Spleen (tissue), 11 donors: ENCODE measurements at regions not wholly inside any gene's neighbourhood (a gene's known extent, or its start where the extent isn't known, plus 50 kb on each side); places are given as distances from the start of the nearest gene placed in this dataset.

Experiments
- DNase-seq: peaks from one replicate; pipeline ENCODE4 v3.0.0-alpha.2; 2020
- H3K27ac ChIP-seq, 8 donors: fragments of 200-600 bp; sonication (generic) in 7 of 8; 1 replicate in 4 of 8; 2 replicates in 4 of 8; pipeline versions ENCODE4 v1.5.0 to v1.8.0; 2016 to 2021; ENCODE audit warnings: inconsistent platforms in 4 of 8, mild to moderate bottlenecking in 4 of 8, moderate library complexity in 1 of 8
- H3K27me3 ChIP-seq, 7 donors: fragments of 200-600 bp; sonication (generic) in 6 of 7; replicated peaks in 1 of 7; 1 replicate in 4 of 7; 2 replicates in 3 of 7; pipeline versions ENCODE4 v1.5.0 to v1.8.0; 2016 to 2021; ENCODE audit warnings: inconsistent platforms in 3 of 7, mild to moderate bottlenecking in 1 of 7
- H3K36me3 ChIP-seq, 6 donors: fragments of 200-600 bp; sonication (generic) in 5 of 6; 1 replicate in 4 of 6; 2 replicates in 2 of 6; pipeline versions ENCODE4 v1.5.0 to v1.8.0; 2016 to 2021; ENCODE audit warnings: inconsistent platforms in 2 of 6
- H3K4me1 ChIP-seq, 6 donors: fragments of 200-600 bp; sonication (generic) in 5 of 6; 1 replicate in 3 of 6; 2 replicates in 3 of 6; pipeline versions ENCODE4 v1.5.0 to v1.8.0; 2016 to 2021; ENCODE audit warnings: inconsistent platforms in 3 of 6
- H3K4me3 ChIP-seq, 8 donors: fragments of 200-600 bp; sonication (generic) in 7 of 8; 1 replicate in 4 of 8; 2 replicates in 4 of 8; pipeline versions ENCODE4 v1.5.0 to v1.8.0; 2016 to 2021; ENCODE audit warnings: inconsistent platforms in 4 of 8, mild to moderate bottlenecking in 4 of 8, moderate library complexity in 2 of 8
- H3K9me3 ChIP-seq, 8 donors: fragments of 200-600 bp; sonication (generic) in 7 of 8; 1 replicate in 4 of 8; 2 replicates in 4 of 8; pipeline versions ENCODE4 v1.5.0 to v1.8.0; 2016 to 2021; ENCODE audit warnings: inconsistent platforms in 4 of 8
- CTCF ChIP-seq, 11 experiments: fragments of 200-600 bp in 7 of 11; fragments of 450-650 bp in 4 of 11; sonication (generic) in 4 of 11; IDR thresholded peaks in 8 of 11; conservative IDR thresholded peaks in 3 of 11; 1 replicate in 7 of 11; 2 replicates in 4 of 11; pipeline versions ENCODE4 v1.4.0 to v1.8.0; 2016 to 2021; ENCODE audit warnings: antibody characterized with exemption in 11 of 11, inconsistent platforms in 4 of 11, mild to moderate bottlenecking in 1 of 11
- POLR2A ChIP-seq, 3 donors: fragments of 450-650 bp; IDR thresholded peaks; one replicate each; pipeline ENCODE4 v1.5.1; 2017; ENCODE audit warnings: antibody characterized with exemption in 3 of 3, mild to moderate bottlenecking in 1 of 3
- POLR2AphosphoS5 ChIP-seq, 3 donors: sonication (generic); formaldehyde crosslinking; IDR thresholded peaks; one replicate each; pipeline ENCODE4 v1.5.1; 2017; ENCODE audit warnings: antibody characterized with exemption in 3 of 3
- WGBS, 5 donors: extraction: QIAGEN DNeasy Blood & Tissue Kit in 3 of 5; methylation state at CpG; one replicate each; pipeline versions ENCODE4 v1.1.5 to v1.1.7; 2013 to 2018; 5-methylcytosine and 5-hydroxymethylcytosine counted together
- intact Hi-C: fragments of 100-400 bp; cut with DNase I; formaldehyde crosslinking; loops from one replicate; pipeline ENCODE4 v1.15.0; 2023; ENCODE audit warnings: low total_unique reads
- donor health status: healthy with polysubstance abuse.
- donor health status: DM: no; HTN: no; CAD: no; lungs with moderate emphysema.
- donor health status: DM: no; HTN: no; CAD: no.
- donor health status: Bipolar disorder and iron deficiency.
- donor health status: healthy.
- donor health status: DM: no; HTN: no; CAD: no.
- donor health status: DM: yes; HTN: yes; CAD: no.

DNA sequence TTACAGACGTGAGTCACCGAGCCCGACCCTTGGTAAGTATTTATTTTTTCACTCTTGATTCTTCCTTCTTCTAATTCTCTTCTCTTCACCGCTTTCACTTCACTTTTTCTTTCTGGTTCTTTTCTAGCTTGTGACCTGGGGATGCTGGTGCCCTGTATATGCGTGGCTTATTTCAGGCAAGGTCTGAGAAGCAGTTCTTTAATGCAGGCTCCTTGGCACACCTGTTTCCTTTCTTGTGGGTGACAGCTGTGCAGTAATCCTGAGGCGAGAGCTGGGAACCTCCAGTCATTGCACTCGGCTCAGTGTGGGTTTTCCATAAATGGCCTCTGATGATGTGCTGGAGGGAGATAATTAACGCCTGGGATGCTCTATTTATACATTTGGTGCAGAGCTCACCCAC lies 193.8 kb downstream of the TSN start:
- H3K27ac ChIP-seq: no peak overlapping the region
- H3K9me3 ChIP-seq: peaks cover 0 to 3% (median 0%) of the 10 kb centered on the region in 8 donors
- no peaks in the 10 kb centered on the region for H3K36me3 ChIP-seq
- no peak for DNase-seq
- intact Hi-C loops: no loop called here
- no peaks in the 10 kb centered on the region for H3K4me1 ChIP-seq
- no peak for TF ChIP-seq POLR2A (IDR thresholded peaks at IDR 0.05)
- no peak for TF ChIP-seq CTCF (IDR thresholded peaks at IDR 0.05 in 8 of 11, conservative IDR thresholded peaks at IDR 0.05 in 3 of 11)
- TF ChIP-seq POLR2AphosphoS5 (IDR thresholded peaks at IDR 0.05): no peak
- peaks cover 0 to 7% (median 0%) of the 10 kb centered on the region in 7 donors for H3K27me3 ChIP-seq
- 58 to 82% (median 73%) methylated on average over 8 of the region's 8 CpGs for WGBS, 5 donors
- H3K4me3 ChIP-seq: no peak overlapping the region

DNA sequence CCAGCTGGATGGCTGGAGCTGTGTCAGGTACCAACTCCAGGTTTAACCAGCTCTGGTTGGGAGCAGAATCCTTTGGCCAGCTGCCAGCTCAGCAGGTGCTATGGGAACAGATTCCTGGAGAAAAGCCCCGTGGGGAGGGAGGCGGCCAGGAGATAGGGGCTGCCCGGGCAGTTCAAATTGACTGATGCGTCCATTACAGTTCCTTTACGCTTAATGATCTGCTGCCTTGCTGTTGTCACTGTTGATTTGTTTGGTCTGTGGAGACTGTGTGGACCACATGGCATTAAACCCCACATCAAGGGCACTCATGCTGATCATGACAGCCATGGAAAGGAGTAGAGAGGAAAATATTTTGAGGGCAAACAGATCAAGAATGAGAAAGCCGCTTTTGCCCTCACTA lies 200.0 kb downstream of the TSN start:
- 74 to 86% (median 81%) methylated on average over 6 of the region's 6 CpGs for WGBS, 5 donors
- TF ChIP-seq POLR2AphosphoS5 (IDR thresholded peaks at IDR 0.05): no peak
- TF ChIP-seq POLR2A (IDR thresholded peaks at IDR 0.05): no peak
- TF ChIP-seq CTCF (IDR thresholded peaks at IDR 0.05 in 8 of 11, conservative IDR thresholded peaks at IDR 0.05 in 3 of 11): no peak
- peaks cover 0 to 7% (median 0%) of the 10 kb centered on the region in 7 donors for H3K27me3 ChIP-seq

DNA sequence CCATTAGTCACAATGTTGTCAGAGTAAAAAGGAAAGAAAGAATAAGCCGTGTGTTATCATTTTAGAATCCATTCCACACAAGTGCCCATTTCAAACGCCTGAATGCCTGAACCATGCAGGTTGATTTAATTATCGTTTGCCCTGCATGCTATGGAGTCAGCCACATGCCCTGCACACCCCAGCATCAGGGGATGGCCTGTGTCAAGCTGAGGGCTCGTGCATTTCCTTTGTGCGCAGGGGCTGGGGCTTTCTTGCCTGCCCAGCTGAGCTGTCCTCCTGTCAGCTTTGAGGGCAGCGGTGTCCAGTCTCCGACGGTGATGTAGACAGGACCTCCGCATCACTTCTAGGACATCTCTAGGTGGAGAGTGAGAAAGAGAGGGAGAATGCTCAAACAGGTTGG lies 200.4 kb downstream of the TSN start:
- WGBS, 5 donors: 78 to 87% (median 84%) methylated on average over 9 of the region's 9 CpGs
- TF ChIP-seq CTCF (IDR thresholded peaks at IDR 0.05 in 8 of 11, conservative IDR thresholded peaks at IDR 0.05 in 3 of 11): no peak
- no peak for TF ChIP-seq POLR2A (IDR thresholded peaks at IDR 0.05)
- TF ChIP-seq POLR2AphosphoS5 (IDR thresholded peaks at IDR 0.05): no peak
- H3K9me3 ChIP-seq: peaks cover 0 to 5% (median 0%) of the 10 kb centered on the region in 8 donors
- no peaks in the 10 kb centered on the region for H3K36me3 ChIP-seq
- no peak overlapping the region for H3K4me3 ChIP-seq
- no peak for DNase-seq
- peaks cover 0 to 7% (median 0%) of the 10 kb centered on the region in 7 donors for H3K27me3 ChIP-seq
- no peaks in the 10 kb centered on the region for H3K4me1 ChIP-seq
- intact Hi-C loops: no loop called here
- H3K27ac ChIP-seq: no peak overlapping the region

More for the DNA sequence above, 200.0 kb downstream of the TSN start:
- Histone ChIP-seq H3K36me3 (no peaks in the 10 kb centered on the region), H3K4me1 (no peaks in the 10 kb centered on the region), H3K27ac (no peak overlapping the region), H3K9me3 (peaks cover 0 to 5% (median 0%) of the 10 kb centered on the region in 8 donors), H3K4me3 (no peak overlapping the region)
- no peak for DNase-seq
- intact Hi-C loops: no loop called here

DNA sequence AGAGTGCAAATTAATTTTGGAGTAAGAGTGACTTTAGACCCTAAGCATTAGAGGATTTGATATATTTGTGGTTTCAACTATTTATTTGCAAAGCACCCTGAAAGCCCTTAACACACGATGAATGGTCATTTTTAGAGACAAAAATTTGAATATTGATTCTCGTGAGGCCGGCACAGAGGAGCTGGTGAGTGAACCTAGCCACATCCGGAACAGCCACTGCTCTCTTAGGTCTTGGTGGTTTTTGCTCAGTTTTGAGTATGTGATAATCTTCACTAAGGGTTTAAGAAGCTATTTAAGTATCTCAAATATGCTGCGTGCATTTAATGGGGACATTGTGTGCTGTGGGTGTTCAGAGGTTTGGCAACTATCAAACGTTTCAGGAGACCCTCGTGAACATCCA lies 204.8 kb downstream of the TSN start:
- TF ChIP-seq POLR2A (IDR thresholded peaks at IDR 0.05) (no peak), POLR2AphosphoS5 (IDR thresholded peaks at IDR 0.05) (no peak), CTCF (IDR thresholded peaks at IDR 0.05 in 8 of 11, conservative IDR thresholded peaks at IDR 0.05 in 3 of 11) (no peak)
- H3K36me3 ChIP-seq: no peaks in the 10 kb centered on the region
- 79 to 94% (median 83%) methylated on average over 7 of the region's 7 CpGs for WGBS, 5 donors
- intact Hi-C loops: no loop called here
- DNase-seq: no peak
- H3K4me3 ChIP-seq: no peak overlapping the region
- no peaks in the 10 kb centered on the region for H3K27me3 ChIP-seq
- no peak overlapping the region for H3K27ac ChIP-seq
- no peaks in the 10 kb centered on the region for H3K9me3 ChIP-seq
- H3K4me1 ChIP-seq: no peaks in the 10 kb centered on the region
